ENCODE measurements at regions not wholly inside any gene's neighbourhood (a gene's known extent, or its start where the extent isn't known, plus 50 kb on each side); places are given as distances from the start of the nearest gene placed in this dataset.

DNA sequence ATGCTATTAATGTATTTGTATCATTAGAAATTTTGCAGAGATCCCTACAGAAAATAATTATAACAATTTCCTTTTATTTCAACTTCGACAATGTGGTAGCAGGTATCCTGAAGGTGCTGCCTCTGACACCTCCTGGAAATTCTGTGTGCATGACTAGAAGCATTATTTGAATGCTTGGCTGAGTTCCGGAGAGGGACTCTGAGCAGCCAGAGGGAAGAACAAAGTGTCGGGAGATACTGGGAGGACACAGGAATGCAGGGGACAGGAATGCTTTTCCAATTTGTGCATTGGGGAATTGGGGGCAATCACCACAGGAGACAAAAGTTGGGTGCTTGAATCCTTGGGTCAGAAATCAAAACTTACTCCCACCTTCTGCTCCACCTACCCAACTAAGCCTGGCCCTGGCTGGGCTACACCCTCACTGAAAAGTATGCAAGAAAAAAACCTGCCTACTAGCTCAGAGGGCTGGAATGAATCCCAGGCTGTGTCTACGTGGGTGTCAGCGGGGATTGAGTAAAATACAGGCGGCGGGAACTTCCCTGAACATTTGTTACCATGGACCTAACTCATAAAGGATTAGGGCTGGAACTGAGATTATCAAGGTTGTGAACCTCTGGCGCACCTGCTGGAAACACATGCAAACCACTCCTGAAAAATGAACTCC is 299.3 kb downstream of the SOX11 start:
- no peaks in the 10 kb centered on the region for H3K27me3 ChIP-seq (ENCODE audit: insufficient read depth, poor library complexity, severe bottlenecking)

DNA sequence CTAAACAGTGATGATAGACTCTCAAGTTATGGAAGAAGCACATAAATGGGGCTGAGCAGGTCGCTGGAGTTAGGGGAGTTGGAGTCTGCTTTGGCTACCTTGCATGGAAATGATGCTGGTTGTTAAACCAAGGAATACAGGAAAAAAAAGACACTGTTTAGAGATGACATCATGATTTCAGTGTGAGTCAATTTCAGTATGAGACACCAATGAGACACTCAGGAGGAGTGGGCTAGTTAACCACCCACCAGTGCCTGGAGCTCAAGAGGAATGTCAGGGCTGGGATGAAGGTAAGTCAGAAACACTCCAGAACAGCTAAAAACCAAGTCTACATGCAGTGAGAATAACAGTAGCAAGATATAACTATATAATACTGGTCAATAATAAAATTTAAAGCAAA is 303.6 kb downstream of the SOX11 start:
- H3K4me3 ChIP-seq (ENCODE audit: severe bottlenecking) = no peak overlapping the region
- TF ChIP-seq, protein P1, sequence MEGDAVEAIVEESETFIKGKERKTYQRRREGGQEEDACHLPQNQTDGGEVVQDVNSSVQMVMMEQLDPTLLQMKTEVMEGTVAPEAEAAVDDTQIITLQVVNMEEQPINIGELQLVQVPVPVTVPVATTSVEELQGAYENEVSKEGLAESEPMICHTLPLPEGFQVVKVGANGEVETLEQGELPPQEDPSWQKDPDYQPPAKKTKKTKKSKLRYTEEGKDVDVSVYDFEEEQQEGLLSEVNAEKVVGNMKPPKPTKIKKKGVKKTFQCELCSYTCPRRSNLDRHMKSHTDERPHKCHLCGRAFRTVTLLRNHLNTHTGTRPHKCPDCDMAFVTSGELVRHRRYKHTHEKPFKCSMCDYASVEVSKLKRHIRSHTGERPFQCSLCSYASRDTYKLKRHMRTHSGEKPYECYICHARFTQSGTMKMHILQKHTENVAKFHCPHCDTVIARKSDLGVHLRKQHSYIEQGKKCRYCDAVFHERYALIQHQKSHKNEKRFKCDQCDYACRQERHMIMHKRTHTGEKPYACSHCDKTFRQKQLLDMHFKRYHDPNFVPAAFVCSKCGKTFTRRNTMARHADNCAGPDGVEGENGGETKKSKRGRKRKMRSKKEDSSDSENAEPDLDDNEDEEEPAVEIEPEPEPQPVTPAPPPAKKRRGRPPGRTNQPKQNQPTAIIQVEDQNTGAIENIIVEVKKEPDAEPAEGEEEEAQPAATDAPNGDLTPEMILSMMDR (IDR thresholded peaks at IDR 0.05; ENCODE audit: poor library complexity, severe bottlenecking) = no peak
- ATAC-seq (ENCODE audit: low read depth) (no peak), DNase-seq (ENCODE audit: low spot score) (no peak)
- no peaks in the 10 kb centered on the region for H3K36me3 ChIP-seq (ENCODE audit: low read depth)
- no peak overlapping the region for H3K27ac ChIP-seq (ENCODE audit: poor library complexity, severe bottlenecking)
- H3K27me3 ChIP-seq (ENCODE audit: insufficient read depth, poor library complexity, severe bottlenecking) = no peaks in the 10 kb centered on the region
- H3K9me3 ChIP-seq (ENCODE audit: severe bottlenecking) = no peaks in the 10 kb centered on the region
- no peaks in the 10 kb centered on the region for H3K4me1 ChIP-seq (ENCODE audit: insufficient read depth, poor library complexity, severe bottlenecking)

More for the DNA sequence above, 299.3 kb downstream of the SOX11 start:
- Histone ChIP-seq H3K4me3 (ENCODE audit: severe bottlenecking) (no peak overlapping the region), H3K4me1 (ENCODE audit: insufficient read depth, poor library complexity, severe bottlenecking) (no peaks in the 10 kb centered on the region), H3K36me3 (ENCODE audit: low read depth) (no peaks in the 10 kb centered on the region), H3K27ac (ENCODE audit: poor library complexity, severe bottlenecking) (no peak overlapping the region), H3K9me3 (ENCODE audit: severe bottlenecking) (no peaks in the 10 kb centered on the region)
- TF ChIP-seq, protein P1 (IDR thresholded peaks at IDR 0.05; ENCODE audit: poor library complexity, severe bottlenecking) = no peak
- ATAC-seq (ENCODE audit: low read depth) (no peak), DNase-seq (ENCODE audit: low spot score) (no peak)

DNA sequence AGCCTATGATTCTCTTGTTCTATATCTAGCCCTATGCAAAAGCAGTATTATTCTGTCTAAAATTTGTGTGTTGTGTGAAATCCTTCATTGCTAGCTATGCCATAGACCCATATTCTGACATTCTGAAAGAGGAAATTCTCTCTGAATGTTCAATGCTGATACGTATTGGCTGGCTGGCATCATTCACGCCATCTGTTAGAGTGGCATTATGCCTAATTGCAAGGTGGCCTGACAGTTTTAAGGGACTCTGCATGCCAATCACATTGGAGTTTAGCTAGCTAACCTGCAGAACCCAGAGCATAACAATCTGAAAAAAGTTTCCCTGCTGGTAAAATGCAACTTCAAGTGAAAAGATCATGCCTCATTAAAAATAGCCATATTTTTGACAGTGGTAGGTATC is 316.0 kb downstream of the SOX11 start:
- no peak overlapping the region for H3K4me3 ChIP-seq (ENCODE audit: severe bottlenecking)

GRCh38 chr2:6008726-6009125 is 316.5 kb downstream of the SOX11 start:
- no peaks in the 10 kb centered on the region for H3K4me1 ChIP-seq (ENCODE audit: insufficient read depth, poor library complexity, severe bottlenecking)
- H3K27me3 ChIP-seq (ENCODE audit: insufficient read depth, poor library complexity, severe bottlenecking) = no peaks in the 10 kb centered on the region
- ATAC-seq (ENCODE audit: low read depth) = no peak
- no peak overlapping the region for H3K4me3 ChIP-seq (ENCODE audit: severe bottlenecking)
- TF ChIP-seq, protein P1 (IDR thresholded peaks at IDR 0.05; ENCODE audit: poor library complexity, severe bottlenecking) = no peak
- no peak for DNase-seq (ENCODE audit: low spot score)
- H3K9me3 ChIP-seq (ENCODE audit: severe bottlenecking) = no peaks in the 10 kb centered on the region
- no peak overlapping the region for H3K27ac ChIP-seq (ENCODE audit: poor library complexity, severe bottlenecking)
- H3K36me3 ChIP-seq (ENCODE audit: low read depth) = no peaks in the 10 kb centered on the region

More for the DNA sequence above, 316.0 kb downstream of the SOX11 start:
- ATAC-seq (ENCODE audit: low read depth) = no peak
- no peak overlapping the region for H3K27ac ChIP-seq (ENCODE audit: poor library complexity, severe bottlenecking)
- H3K4me1 ChIP-seq (ENCODE audit: insufficient read depth, poor library complexity, severe bottlenecking) = no peaks in the 10 kb centered on the region
- H3K36me3 ChIP-seq (ENCODE audit: low read depth) = no peaks in the 10 kb centered on the region
- H3K9me3 ChIP-seq (ENCODE audit: severe bottlenecking) = no peaks in the 10 kb centered on the region
- no peaks in the 10 kb centered on the region for H3K27me3 ChIP-seq (ENCODE audit: insufficient read depth, poor library complexity, severe bottlenecking)
- TF ChIP-seq, protein P1 (IDR thresholded peaks at IDR 0.05; ENCODE audit: poor library complexity, severe bottlenecking) = no peak
- DNase-seq (ENCODE audit: low spot score) = no peak

GRCh38 chr2:6010163-6010562 is 318.0 kb downstream of the SOX11 start:
- H3K4me1 ChIP-seq (ENCODE audit: insufficient read depth, poor library complexity, severe bottlenecking) = no peaks in the 10 kb centered on the region
- ATAC-seq (ENCODE audit: low read depth) (no peak), DNase-seq (ENCODE audit: low spot score) (no peak)
- no peak overlapping the region for H3K4me3 ChIP-seq (ENCODE audit: severe bottlenecking)
- no peaks in the 10 kb centered on the region for H3K36me3 ChIP-seq (ENCODE audit: low read depth)
- no peak overlapping the region for H3K27ac ChIP-seq (ENCODE audit: poor library complexity, severe bottlenecking)
- no peaks in the 10 kb centered on the region for H3K9me3 ChIP-seq (ENCODE audit: severe bottlenecking)
- H3K27me3 ChIP-seq (ENCODE audit: insufficient read depth, poor library complexity, severe bottlenecking) = no peaks in the 10 kb centered on the region
- TF ChIP-seq, protein P1 (IDR thresholded peaks at IDR 0.05; ENCODE audit: poor library complexity, severe bottlenecking) = no peak

Data from RWPE2 (cell line).